ENCODE measurements at regions not wholly inside any gene's neighbourhood (a gene's known extent, or its start where the extent isn't known, plus 50 kb on each side); places are given as distances from the start of the nearest gene placed in this dataset.

DNA sequence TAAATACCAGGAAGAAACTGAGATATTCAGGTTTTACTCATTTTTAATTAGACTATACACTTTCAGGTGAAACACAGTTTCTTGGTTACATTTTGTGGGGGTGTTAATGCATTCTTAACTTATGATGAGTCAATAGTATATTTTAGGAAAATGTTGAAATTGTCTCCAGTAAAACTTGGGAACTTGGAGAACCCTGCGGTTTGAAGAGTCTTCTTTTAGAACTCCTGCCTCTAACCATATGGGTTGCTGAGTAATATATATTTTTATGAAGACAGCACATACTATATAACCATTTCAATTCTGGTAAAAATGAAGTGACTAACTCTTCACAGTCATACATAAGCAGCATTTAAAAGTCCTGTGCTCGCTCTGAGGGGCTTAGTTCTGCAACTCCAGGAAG, 308.2 kb upstream of the LRATD1 start:
- DNase-seq, result no peak
- TF ChIP-seq, protein P1, sequence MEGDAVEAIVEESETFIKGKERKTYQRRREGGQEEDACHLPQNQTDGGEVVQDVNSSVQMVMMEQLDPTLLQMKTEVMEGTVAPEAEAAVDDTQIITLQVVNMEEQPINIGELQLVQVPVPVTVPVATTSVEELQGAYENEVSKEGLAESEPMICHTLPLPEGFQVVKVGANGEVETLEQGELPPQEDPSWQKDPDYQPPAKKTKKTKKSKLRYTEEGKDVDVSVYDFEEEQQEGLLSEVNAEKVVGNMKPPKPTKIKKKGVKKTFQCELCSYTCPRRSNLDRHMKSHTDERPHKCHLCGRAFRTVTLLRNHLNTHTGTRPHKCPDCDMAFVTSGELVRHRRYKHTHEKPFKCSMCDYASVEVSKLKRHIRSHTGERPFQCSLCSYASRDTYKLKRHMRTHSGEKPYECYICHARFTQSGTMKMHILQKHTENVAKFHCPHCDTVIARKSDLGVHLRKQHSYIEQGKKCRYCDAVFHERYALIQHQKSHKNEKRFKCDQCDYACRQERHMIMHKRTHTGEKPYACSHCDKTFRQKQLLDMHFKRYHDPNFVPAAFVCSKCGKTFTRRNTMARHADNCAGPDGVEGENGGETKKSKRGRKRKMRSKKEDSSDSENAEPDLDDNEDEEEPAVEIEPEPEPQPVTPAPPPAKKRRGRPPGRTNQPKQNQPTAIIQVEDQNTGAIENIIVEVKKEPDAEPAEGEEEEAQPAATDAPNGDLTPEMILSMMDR (conservative IDR thresholded peaks at IDR 0.05), result no peak
- Histone ChIP-seq H4K8ac (replicated peaks; ENCODE audit: insufficient read length, low read depth, low read length) (no peak overlapping the region), H2BK12ac (ENCODE audit: insufficient read length, low read depth, low read length) (no peak overlapping the region), H3K9me3 (ENCODE audit: control insufficient read depth, low read depth, low read length) (no peaks in the 10 kb centered on the region), H3K23me2 (ENCODE audit: insufficient read length, low read depth, low read length, poor library complexity, severe bottlenecking) (no peaks in the 10 kb centered on the region), H3K9ac (ENCODE audit: extremely low read depth, insufficient read length, low read length) (no peak overlapping the region), H4K5ac (ENCODE audit: insufficient read length, low read depth, low read length) (no peak overlapping the region), H4K91ac (ENCODE audit: insufficient read length, low read depth, low read length) (no peak overlapping the region), H3K56ac (ENCODE audit: insufficient read length, low read depth, low read length) (no peak overlapping the region), H4K20me1 (ENCODE audit: control insufficient read depth, insufficient read depth, insufficient read length) (no peaks in the 10 kb centered on the region), H3K4me1 (ENCODE audit: insufficient read depth, low read length) (no peaks in the 10 kb centered on the region), H3T11ph (ENCODE audit: low read length) (no peak overlapping the region), H3K4ac (ENCODE audit: low read depth, low read length) (no peak overlapping the region), H3K14ac (ENCODE audit: insufficient read depth, low read length) (no peak overlapping the region), H2AK5ac (ENCODE audit: insufficient read length, low read length) (no peak overlapping the region), H2AFZ (ENCODE audit: low read length) (no peak overlapping the region), H3K18ac (ENCODE audit: insufficient read length, low read depth, low read length) (no peak overlapping the region), H2BK15ac (ENCODE audit: low read depth, low read length) (no peak overlapping the region), H2BK20ac (ENCODE audit: low read depth, low read length, poor library complexity, severe bottlenecking) (no peak overlapping the region), H2BK5ac (ENCODE audit: insufficient read length, low read length) (no peak overlapping the region), H3K79me2 (ENCODE audit: insufficient read depth, low read length) (no peaks in the 10 kb centered on the region), H3K27ac (ENCODE audit: insufficient read length, low read depth, low read length) (no peak overlapping the region), H3K27me3 (ENCODE audit: insufficient read depth, low read length) (no peaks in the 10 kb centered on the region), H3K79me1 (ENCODE audit: insufficient read depth, low read depth, low read length, poor library complexity, severe bottlenecking) (no peaks in the 10 kb centered on the region), H2BK120ac (ENCODE audit: low read depth, low read length, poor library complexity, severe bottlenecking) (no peak overlapping the region), H3K23ac (ENCODE audit: insufficient read length, low read depth, low read length) (no peak overlapping the region), H3K4me2 (ENCODE audit: insufficient read depth, insufficient read length, low read length) (no peak overlapping the region)
- H3K27ac Mint-ChIP-seq, result no peak overlapping the region
- WGBS (ENCODE audit: extremely low coverage, insufficient read length, low lambda C conversion rate), result no CpG with 5 or more reads among the region's 2 CpGs
- no peak overlapping the region for H3K4me3 Mint-ChIP-seq
- H3K4me1 Mint-ChIP-seq, result peaks cover 0 to 7% of the 10 kb centered on the region in 2 experiments; a peak in 2 of 4 replicates
- H3K27me3 Mint-ChIP-seq (ENCODE audit: low read depth), result peaks cover 7% of the 10 kb centered on the region
- no peaks in the 10 kb centered on the region for H3K9me3 Mint-ChIP-seq
- H3K36me3 Mint-ChIP-seq (ENCODE audit: insufficient read depth in 1 of 3, low read depth in 3 of 3), result no peaks in the 10 kb centered on the region; a peak in 1 of 7 replicates
